OCI-LY1 (cell line): ENCODE measurements at regions not wholly inside any gene's neighbourhood (a gene's known extent, or its start where the extent isn't known, plus 50 kb on each side); places are given as distances from the start of the nearest gene placed in this dataset.

Experiments used
- H2AFZ ChIP-seq: fragments of 200-600 bp; sonication (generic), shearing (Covaris generic); 2 replicates; pipeline ENCODE4 v1.6.0; 2014; ENCODE audit warnings: antibody characterized with exemption, mild to moderate bottlenecking, low read length
- H3F3A ChIP-seq: fragments of 200-600 bp; sonication (generic), shearing (Covaris generic); 2 replicates; pipeline ENCODE4 v1.6.0; 2014; ENCODE audit warnings: mild to moderate bottlenecking, antibody characterized with exemption, low read length, moderate library complexity; ENCODE audit not compliant: insufficient read depth
- H3K27ac ChIP-seq: fragments of 200-600 bp; sonication (generic); 2 replicates; pipeline ENCODE4 v1.5.1; 2014; ENCODE audit warnings: low read length, mixed run types, mild to moderate bottlenecking, low read depth; ENCODE audit not compliant: poor library complexity, severe bottlenecking
- H3K27me3 ChIP-seq: fragments of 200-600 bp; sonication (generic); 2 replicates; pipeline ENCODE4 v1.6.0; 2014; ENCODE audit warnings: antibody characterized with exemption, mild to moderate bottlenecking, low read length, moderate library complexity; ENCODE audit not compliant: insufficient read depth
- H3K36me3 ChIP-seq: fragments of 200-600 bp; sonication (generic); 2 replicates; pipeline ENCODE4 v1.6.1; 2014; ENCODE audit warnings: mild to moderate bottlenecking, antibody characterized with exemption, low read length, moderate library complexity, mixed read lengths; ENCODE audit not compliant: insufficient read depth
- H3K4me1 ChIP-seq: fragments of 200-600 bp; sonication (generic); 2 replicates; pipeline ENCODE4 v1.5.1; 2014; ENCODE audit warnings: mild to moderate bottlenecking, low read length, moderate library complexity; ENCODE audit not compliant: insufficient read depth, severe bottlenecking
- H3K4me2 ChIP-seq: fragments of 200-600 bp; sonication (generic), shearing (Covaris generic); 2 replicates; pipeline ENCODE4 v1.6.1; 2014; ENCODE audit warnings: low read length
- H3K4me3 ChIP-seq: fragments of 200-600 bp; sonication (generic); 2 replicates; pipeline ENCODE4 v1.5.1; 2014; ENCODE audit warnings: low read length, low read depth, mild to moderate bottlenecking, mixed read lengths; ENCODE audit not compliant: poor library complexity, severe bottlenecking
- H3K79me2 ChIP-seq: fragments of 200-600 bp; shearing (Covaris generic); 2 replicates; pipeline ENCODE4 v1.6.1; 2016; ENCODE audit warnings: mixed run types, low read length, mixed read lengths; ENCODE audit not compliant: insufficient read depth
- H3K9ac ChIP-seq: fragments of 200-600 bp; sonication (generic), shearing (Covaris generic); 2 replicates; pipeline ENCODE4 v1.6.1; 2014; ENCODE audit warnings: mild to moderate bottlenecking, low read length, mixed read lengths
- H3K9me2 ChIP-seq: fragments of 200-600 bp; sonication (generic), shearing (Covaris generic); 2 replicates; pipeline ENCODE4 v1.6.1; 2014; ENCODE audit warnings: low read depth, mild to moderate bottlenecking, low read length, mixed read lengths
- H3K9me3 ChIP-seq: fragments of 200-600 bp; shearing (Covaris generic); 2 replicates; pipeline ENCODE4 v1.6.1; 2014; ENCODE audit warnings: low read length, mixed read lengths
- H4K20me1 ChIP-seq: fragments of 200-600 bp; sonication (generic), shearing (Covaris generic); 2 replicates; pipeline ENCODE4 v1.6.0; 2016; ENCODE audit warnings: mild to moderate bottlenecking, low read length; ENCODE audit not compliant: insufficient read depth
- EZH2 ChIP-seq: fragments of 200-600 bp; sonication (generic), shearing (Covaris generic); IDR thresholded peaks from 2 replicates; pipeline ENCODE4 v1.8.0; 2017; ENCODE audit warnings: borderline replicate concordance, mixed run types, mild to moderate bottlenecking, antibody characterized with exemption, low read length, moderate library complexity, mixed read lengths
- TF ChIP-seq, protein P1 (sequence below): fragments of 200-600 bp; sonication (generic), shearing (Covaris generic); IDR thresholded peaks from 2 replicates; pipeline ENCODE4 v1.5.1; 2017; ENCODE audit warnings: mild to moderate bottlenecking, antibody characterized with exemption, low read length, moderate library complexity, mixed read lengths

DNA sequence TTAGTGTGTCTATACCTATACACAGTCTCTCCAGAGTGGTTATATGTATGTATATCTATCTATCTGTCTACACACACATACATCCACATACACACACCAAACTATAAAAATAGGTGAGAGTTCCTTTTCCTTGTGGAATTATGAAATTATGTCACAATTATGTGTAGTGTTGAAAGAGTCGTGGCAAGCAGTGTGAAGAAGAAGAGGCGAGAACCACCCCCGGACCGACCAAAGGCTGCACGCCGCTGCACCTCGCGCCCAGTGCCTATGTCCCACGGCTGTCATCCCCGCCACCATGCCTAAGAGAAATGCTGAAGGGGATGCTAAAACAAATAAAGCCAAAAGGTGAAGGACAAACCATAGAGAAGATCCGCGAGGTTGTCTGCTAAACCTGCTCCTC is 95.0 kb upstream of the RAP2B start:
- Histone ChIP-seq H3K9me2 (no peaks in the 10 kb centered on the region), H3K36me3 (no peaks in the 10 kb centered on the region), H2AFZ (no peak overlapping the region), H3K27me3 (no peaks in the 10 kb centered on the region), H4K20me1 (no peaks in the 10 kb centered on the region), H3K9ac (no peak overlapping the region), H3K9me3 (no peaks in the 10 kb centered on the region), H3K4me3 (no peak overlapping the region), H3K4me1 (no peaks in the 10 kb centered on the region), H3K79me2 (no peaks in the 10 kb centered on the region), H3K27ac (no peak overlapping the region), H3K4me2 (no peak overlapping the region), H3F3A (no peaks in the 10 kb centered on the region)
- TF ChIP-seq, protein P1, sequence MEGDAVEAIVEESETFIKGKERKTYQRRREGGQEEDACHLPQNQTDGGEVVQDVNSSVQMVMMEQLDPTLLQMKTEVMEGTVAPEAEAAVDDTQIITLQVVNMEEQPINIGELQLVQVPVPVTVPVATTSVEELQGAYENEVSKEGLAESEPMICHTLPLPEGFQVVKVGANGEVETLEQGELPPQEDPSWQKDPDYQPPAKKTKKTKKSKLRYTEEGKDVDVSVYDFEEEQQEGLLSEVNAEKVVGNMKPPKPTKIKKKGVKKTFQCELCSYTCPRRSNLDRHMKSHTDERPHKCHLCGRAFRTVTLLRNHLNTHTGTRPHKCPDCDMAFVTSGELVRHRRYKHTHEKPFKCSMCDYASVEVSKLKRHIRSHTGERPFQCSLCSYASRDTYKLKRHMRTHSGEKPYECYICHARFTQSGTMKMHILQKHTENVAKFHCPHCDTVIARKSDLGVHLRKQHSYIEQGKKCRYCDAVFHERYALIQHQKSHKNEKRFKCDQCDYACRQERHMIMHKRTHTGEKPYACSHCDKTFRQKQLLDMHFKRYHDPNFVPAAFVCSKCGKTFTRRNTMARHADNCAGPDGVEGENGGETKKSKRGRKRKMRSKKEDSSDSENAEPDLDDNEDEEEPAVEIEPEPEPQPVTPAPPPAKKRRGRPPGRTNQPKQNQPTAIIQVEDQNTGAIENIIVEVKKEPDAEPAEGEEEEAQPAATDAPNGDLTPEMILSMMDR = no peak
- TF ChIP-seq EZH2 = no peak

DNA sequence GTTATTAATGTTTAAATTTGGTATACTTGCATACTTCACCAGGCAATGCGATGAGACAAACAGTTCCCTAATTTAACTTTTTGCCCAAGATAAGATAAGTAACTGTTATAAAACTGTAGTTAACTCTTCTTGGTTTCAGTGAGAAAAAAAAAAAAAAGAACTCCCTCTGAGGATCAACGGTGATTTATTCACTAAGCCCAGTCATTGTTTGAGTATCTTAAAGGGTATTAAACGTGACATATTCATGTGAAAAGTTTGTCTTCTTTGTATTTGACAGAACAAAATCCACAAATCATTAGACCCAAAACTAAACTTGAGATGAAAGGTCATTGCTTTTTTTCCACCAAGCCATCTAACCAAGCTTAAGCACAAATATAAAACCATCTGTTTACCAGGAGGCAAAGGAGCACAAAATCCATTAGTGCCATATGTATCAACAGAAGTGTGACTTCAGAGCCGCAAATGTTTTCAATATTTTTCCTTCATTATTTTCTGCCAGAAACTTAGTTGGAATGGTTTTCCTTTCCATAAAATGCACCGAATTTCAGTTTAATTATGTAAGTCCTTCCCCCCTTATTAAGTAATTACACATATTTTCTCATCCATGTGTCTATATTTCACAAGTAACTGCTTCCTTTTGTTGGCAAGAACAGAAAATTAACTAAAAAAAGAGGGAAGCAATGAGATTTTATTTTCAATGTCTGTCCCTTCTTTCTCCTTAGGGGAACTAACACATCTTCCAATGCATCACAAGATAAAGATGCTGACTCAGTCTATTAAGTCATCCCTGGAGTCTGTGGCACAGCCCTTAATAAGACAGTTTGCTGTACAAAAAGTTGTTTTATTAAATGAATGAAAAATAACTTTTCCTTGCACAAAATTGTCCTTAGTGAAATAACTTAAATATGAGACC is 92.2 kb upstream of the RAP2B start:
- Histone ChIP-seq H3K36me3 (no peaks in the 10 kb centered on the region), H2AFZ (no peak overlapping the region), H3K4me1 (no peaks in the 10 kb centered on the region), H3K9ac (no peak overlapping the region), H3K27ac (no peak overlapping the region), H3K4me2 (no peak overlapping the region), H3K4me3 (no peak overlapping the region), H3K79me2 (no peaks in the 10 kb centered on the region), H3K9me3 (no peaks in the 10 kb centered on the region), H3K9me2 (no peaks in the 10 kb centered on the region), H4K20me1 (no peaks in the 10 kb centered on the region), H3K27me3 (no peaks in the 10 kb centered on the region), H3F3A (no peaks in the 10 kb centered on the region)
- TF ChIP-seq EZH2 = no peak
- TF ChIP-seq, protein P1 = no peak

DNA sequence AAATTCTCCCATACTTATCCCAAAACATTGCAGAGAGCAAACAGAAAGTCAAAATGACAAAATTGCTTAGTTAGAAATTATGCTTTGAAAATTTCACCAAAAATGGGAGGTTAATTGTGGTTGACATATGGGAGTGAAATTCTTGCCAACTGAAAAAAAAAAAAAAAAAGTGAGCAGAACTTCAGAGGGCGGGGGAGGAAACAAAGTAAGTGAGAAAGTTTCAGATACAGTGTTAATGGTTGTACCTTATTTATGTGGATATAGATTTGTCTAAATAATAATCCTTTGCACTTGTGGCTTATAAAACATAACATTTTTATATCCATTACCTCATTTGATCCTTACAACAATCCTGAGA is 91.5 kb upstream of the RAP2B start:
- Histone ChIP-seq H3K9ac (no peak overlapping the region), H4K20me1 (no peaks in the 10 kb centered on the region), H3K27ac (no peak overlapping the region), H3K79me2 (no peaks in the 10 kb centered on the region), H3K9me3 (no peaks in the 10 kb centered on the region), H2AFZ (no peak overlapping the region), H3F3A (no peaks in the 10 kb centered on the region), H3K36me3 (no peaks in the 10 kb centered on the region), H3K4me1 (no peaks in the 10 kb centered on the region), H3K4me2 (no peak overlapping the region), H3K9me2 (no peaks in the 10 kb centered on the region), H3K4me3 (no peak overlapping the region), H3K27me3 (no peaks in the 10 kb centered on the region)
- no peak for TF ChIP-seq EZH2
- TF ChIP-seq, protein P1 = no peak
